Kidney (tissue), 13 donors: ENCODE measurements at regions not wholly inside any gene's neighbourhood (a gene's known extent, or its start where the extent isn't known, plus 50 kb on each side); places are given as distances from the start of the nearest gene placed in this dataset.

ENCODE experiments used
- DNase-seq, 5 donors: peaks; one replicate each; pipeline ENCODE4 v3.0.0-alpha.2; 2013 to 2020
- FAIRE-seq: peaks from 2 replicates; lab custom pipeline; 2012; peaks lifted over from hg19 to GRCh38; lab: Jason Lieb, UNC
- H3K27ac ChIP-seq, 2 donors: one replicate each; pipeline ENCODE4 v1.7.0; 2013; ENCODE audit warnings: low read depth in 2 of 2, low read length in 2 of 2, inconsistent platforms in 1 of 2
- H3K27me3 ChIP-seq: one replicate; pipeline ENCODE4 v1.7.1; 2013; ENCODE audit warnings: low read length, inconsistent platforms; ENCODE audit not compliant: control insufficient read depth, insufficient read depth
- H3K36me3 ChIP-seq, 3 donors: one replicate each; pipeline versions ENCODE4 v1.7.0 to v1.7.1; 2013; ENCODE audit warnings: low read length in 3 of 3, control low read depth in 1 of 3, inconsistent platforms in 1 of 3; ENCODE audit not compliant: insufficient read depth in 3 of 3, control insufficient read depth in 2 of 3
- H3K4me1 ChIP-seq, 3 donors: one replicate each; pipeline versions ENCODE4 v1.7.0 to v1.7.1; 2013; ENCODE audit warnings: low read length in 3 of 3, inconsistent platforms in 1 of 3, low read depth in 1 of 3; ENCODE audit not compliant: control insufficient read depth in 2 of 3, insufficient read depth in 2 of 3
- H3K4me3 ChIP-seq, 3 donors: one replicate each; pipeline versions ENCODE4 v1.7.0 to v1.8.1; 2013; ENCODE audit warnings: low read length in 3 of 3, control low read depth in 1 of 3, inconsistent platforms in 1 of 3
- H3K9ac ChIP-seq, 3 donors: one replicate each; pipeline versions ENCODE4 v1.7.0 to v1.7.1; 2013; ENCODE audit warnings: low read length in 3 of 3, control low read depth in 1 of 3, inconsistent platforms in 1 of 3
- H3K9me3 ChIP-seq, 3 donors: one replicate each; pipeline versions ENCODE4 v1.7.0 to v1.7.1; 2013; ENCODE audit warnings: low read length in 3 of 3, control low read depth in 1 of 3, inconsistent platforms in 1 of 3; ENCODE audit not compliant: control insufficient read depth in 2 of 3, insufficient read depth in 1 of 3
- CTCF ChIP-seq: IDR thresholded peaks from 3 replicates; pipeline ENCODE4 v1.5.1; 2012; ENCODE audit warnings: mild to moderate bottlenecking, moderate library complexity, borderline replicate concordance; ENCODE audit not compliant: insufficient read depth; ENCODE audit errors: extremely low read depth
- intact Hi-C: fragments of 100-400 bp; cut with DNase I; formaldehyde crosslinking; loops from one replicate; pipeline ENCODE4 v1.11.1; 2022
- donor health status: control.
- donor health status: control.
- donor health status: control.
- donor health status: control.
- donor health status: control.
- donor health status: DM: yes; HTN: yes; CAD: no.
- donor health status: Normal renal cell carcinoma (clear cell type).

DNA sequence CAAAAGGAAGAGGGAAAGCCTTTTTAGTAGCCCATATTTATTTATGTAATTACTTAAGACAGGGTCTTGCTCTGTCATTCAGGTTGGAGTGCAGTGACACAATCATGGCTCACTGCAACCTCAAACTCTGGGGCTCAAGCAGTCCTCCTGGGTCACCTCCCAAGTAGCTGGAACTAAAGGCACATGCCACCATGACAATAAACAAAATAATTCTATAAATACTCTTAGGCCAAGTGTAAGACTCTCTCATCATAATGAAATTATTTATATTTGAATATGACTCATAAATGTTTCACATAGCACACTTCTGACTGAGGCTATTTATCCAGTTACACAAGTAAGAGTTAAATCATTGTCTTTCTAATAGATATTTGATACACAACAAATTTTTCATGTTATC is 314.7 kb downstream of the AMY1C start:
- Histone ChIP-seq H3K27me3 (no peaks in the 10 kb centered on the region), H3K9ac (no peak overlapping the region), H3K9me3 (no peaks in the 10 kb centered on the region), H3K4me3 (no peak overlapping the region), H3K4me1 (no peaks in the 10 kb centered on the region), H3K36me3 (no peaks in the 10 kb centered on the region), H3K27ac (no peak overlapping the region)
- TF ChIP-seq CTCF = no peak
- DNase-seq (no peak), FAIRE-seq (no peak)
- intact Hi-C loops = no loop called here

DNA sequence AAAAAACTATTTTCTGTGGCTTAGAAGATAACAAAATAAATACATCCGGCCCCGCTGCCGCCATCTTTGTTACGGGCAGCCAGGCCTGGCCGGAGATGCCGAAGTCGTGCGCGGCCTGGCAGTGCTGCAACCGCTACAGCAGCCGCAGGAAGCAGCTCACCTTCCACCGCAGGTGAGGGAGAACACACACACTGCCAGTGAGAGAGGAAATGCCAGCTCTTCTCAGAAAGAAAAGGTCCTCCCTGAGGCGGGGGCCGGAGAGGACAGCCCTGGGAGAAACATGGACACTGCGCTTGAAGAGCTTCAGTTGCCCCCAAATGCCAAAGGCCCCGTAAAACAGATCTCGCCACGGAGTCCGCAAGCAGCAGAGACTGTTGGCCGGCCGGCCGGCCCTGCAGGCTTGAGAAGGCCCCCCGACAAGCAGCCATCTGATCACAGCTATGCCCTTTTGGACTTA is 323.2 kb downstream of the AMY1C start:
- no peak overlapping the region for H3K27ac ChIP-seq
- no peak overlapping the region for H3K4me3 ChIP-seq
- H3K27me3 ChIP-seq = no peaks in the 10 kb centered on the region
- H3K36me3 ChIP-seq = no peaks in the 10 kb centered on the region
- DNase-seq (peak in 1 of 5 donors; percentile 3), FAIRE-seq (no peak)
- intact Hi-C loops = no loop called here
- H3K9ac ChIP-seq = no peak overlapping the region
- no peak for TF ChIP-seq CTCF
- H3K9me3 ChIP-seq = no peaks in the 10 kb centered on the region
- H3K4me1 ChIP-seq = no peaks in the 10 kb centered on the region

- Histone ChIP-seq H3K9me3 (no peaks in the 10 kb centered on the region), H3K4me3 (no peak overlapping the region), H3K36me3 (no peaks in the 10 kb centered on the region), H3K27me3 (no peaks in the 10 kb centered on the region), H3K27ac (no peak overlapping the region), H3K4me1 (no peaks in the 10 kb centered on the region), H3K9ac (no peak overlapping the region)
- FAIRE-seq (no peak), DNase-seq (peak in 1 of 5 donors; percentile 58)
- TF ChIP-seq CTCF = no peak
- intact Hi-C loops = no loop called here
Measured at GRCh38 chr1:104073463-104073902, 323.8 kb downstream of the AMY1C start.

DNA sequence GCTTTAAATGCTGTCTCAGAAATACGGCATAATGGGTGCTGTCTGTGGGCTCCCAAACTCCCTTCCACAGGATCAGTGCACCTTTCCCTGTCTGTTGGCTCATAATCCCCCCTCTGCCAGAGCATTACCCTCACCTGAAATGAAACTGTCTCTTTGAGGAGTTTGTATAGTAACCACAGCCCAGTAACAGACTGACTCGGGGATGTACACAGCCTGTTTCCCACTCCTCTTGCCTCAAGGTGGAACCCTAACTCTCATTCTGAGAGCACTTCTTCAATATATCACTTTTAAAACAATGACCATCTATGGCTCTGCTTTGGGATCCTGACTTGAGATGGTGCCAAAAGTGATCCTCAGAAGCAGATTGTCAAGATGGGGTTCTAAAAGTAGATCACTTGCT is 332.5 kb downstream of the AMY1C start:
- DNase-seq = no peak
- intact Hi-C loops = no loop called here
- Histone ChIP-seq H3K27me3 (no peaks in the 10 kb centered on the region), H3K36me3 (no peaks in the 10 kb centered on the region), H3K9ac (no peak overlapping the region), H3K4me3 (no peak overlapping the region), H3K9me3 (no peaks in the 10 kb centered on the region), H3K4me1 (no peaks in the 10 kb centered on the region), H3K27ac (no peak overlapping the region)
- TF ChIP-seq CTCF = no peak
- no peak for FAIRE-seq
